ENCODE measurements at regions not wholly inside any gene's neighbourhood (a gene's known extent, or its start where the extent isn't known, plus 50 kb on each side); places are given as distances from the start of the nearest gene placed in this dataset.

DNA sequence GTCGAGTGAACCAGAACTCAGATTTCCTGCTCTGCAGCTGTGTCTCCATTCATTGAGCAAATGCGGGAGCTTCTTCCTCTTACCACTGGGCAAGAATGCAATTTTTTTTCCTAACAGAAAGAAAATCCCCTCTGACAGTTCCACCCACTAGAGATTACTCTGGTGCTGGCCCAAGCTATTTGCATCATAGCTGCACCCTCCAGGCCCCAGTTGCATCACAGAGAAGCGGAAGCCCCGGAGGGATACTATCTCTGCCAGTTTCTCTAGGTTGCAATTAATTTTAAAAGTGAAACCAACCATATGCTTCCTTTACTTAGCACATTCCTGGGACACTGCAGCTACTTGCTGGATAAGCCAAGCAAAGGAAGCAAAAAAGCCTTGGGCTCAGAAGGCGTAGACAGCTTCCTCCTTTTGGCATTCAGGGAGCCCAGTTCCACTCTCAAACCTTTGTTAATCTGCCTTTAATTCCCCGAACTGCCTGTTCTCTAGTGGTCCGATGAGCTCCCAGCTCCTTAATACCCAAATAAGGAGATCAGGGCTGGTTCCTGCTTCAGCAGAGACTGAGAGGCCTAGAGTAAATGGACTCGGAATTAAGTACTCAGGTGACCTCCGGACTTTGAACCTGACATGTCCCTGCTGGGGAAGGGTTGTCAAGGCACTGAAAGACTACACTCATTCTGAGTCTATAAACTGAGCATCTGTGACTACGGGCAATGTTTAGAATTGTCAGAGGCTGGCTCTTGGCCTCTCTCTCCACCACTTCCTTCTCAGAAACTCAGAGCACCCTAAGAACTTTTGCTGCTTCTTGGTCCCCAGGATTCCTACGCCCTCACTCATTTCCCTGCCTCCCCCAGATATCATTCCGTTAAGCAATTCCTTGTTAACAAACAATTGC lies 72.5 kb upstream of the TNFSF18 start (continued):
- TF ChIP-seq, protein P1, sequence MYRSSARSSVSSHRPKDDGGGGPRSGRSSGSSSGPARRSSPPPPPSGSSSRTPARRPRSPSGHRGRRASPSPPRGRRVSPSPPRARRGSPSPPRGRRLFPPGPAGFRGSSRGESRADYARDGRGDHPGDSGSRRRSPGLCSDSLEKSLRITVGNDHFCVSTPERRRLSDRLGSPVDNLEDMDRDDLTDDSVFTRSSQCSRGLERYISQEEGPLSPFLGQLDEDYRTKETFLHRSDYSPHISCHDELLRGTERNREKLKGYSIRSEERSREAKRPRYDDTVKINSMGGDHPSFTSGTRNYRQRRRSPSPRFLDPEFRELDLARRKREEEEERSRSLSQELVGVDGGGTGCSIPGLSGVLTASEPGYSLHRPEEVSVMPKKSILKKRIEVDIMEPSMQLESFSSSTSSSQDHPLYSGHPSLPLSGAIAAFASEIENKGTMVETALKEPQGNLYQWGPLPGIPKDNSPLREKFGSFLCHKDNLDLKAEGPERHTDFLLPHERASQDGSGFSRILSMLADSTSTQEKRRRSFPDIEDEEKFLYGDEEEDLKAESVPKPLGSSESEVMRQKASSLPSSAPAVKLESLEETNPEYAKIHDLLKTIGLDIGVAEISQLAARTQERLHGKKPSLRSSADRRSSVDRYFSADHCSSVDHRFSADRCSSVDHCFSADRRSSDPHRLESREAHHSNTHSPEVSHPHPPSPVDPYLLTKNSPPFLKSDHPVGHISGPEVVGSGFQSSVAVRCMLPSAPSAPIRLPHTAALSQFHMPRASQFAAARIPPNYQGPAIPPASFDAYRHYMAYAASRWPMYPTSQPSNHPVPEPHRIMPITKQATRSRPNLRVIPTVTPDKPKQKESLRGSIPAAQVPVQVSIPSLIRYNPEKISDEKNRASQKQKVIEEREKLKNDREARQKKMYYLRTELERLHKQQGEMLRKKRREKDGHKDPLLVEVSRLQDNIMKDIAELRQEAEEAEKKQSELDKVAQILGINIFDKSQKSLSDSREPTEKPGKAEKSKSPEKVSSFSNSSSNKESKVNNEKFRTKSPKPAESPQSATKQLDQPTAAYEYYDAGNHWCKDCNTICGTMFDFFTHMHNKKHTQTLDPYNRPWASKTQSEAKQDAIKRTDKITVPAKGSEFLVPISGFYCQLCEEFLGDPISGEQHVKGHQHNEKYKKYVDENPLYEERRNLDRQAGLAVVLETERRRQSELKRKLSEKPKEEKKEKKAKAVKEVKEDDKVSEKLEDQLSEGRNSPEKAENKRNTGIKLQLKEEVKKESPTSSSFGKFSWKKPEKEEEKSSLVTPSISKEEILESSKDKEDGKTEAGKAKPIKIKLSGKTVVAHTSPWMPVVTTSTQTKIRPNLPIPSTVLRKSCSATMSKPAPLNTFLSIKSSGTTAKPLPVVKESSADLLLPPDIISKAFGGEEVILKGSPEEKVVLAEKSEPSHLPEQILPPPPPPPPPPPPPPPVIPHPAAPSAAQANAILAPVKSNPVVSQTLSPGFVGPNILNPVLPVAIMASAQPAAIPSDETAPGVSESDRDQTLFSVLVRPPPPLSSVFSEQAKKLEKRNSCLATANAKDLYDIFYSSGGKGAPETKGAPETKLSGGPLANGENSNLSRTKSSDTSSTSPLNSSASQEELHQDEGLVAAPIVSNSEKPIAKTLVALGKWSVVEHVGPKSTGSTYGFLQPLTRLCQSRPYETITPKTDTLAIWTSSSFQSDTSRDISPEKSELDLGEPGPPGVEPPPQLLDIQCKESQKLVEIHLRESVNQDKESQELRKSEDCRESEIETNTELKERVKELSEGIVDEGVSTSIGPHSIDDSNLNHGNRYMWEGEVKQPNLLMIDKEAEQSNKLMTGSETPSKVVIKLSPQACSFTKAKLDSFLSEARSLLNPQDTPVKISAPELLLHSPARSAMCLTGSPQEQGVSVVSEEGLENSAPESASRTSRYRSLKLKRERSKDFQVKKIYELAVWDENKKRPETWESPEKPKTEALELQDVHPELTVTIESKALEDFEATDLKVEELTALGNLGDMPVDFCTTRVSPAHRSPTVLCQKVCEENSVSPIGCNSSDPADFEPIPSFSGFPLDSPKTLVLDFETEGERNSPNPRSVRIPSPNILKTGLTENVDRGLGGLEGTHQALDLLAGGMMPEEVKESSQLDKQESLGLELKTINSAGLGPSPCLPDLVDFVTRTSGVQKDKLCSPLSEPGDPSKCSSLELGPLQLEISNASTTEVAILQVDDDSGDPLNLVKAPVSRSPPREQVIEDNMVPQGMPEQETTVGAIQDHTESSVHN (IDR thresholded peaks at IDR 0.05; ENCODE audit: borderline replicate concordance in 1 of 2, low read depth in 1 of 2): 0 out of 4 replicates have a peak, but pooled peaks of 1 of the 2 experiments have one; percentile 18
- TF ChIP-seq ZNF644 (tag; IDR thresholded peaks at IDR 0.05; ENCODE audit: low read depth): no peak
- peak in 1 of 2 experiments; percentile 92; a peak in 3 of 4 replicates for TF ChIP-seq SRF (CRISPR knock-in tag; IDR thresholded peaks at IDR 0.05)
- no peak for TF ChIP-seq MBD2 (IDR thresholded peaks at IDR 0.05; ENCODE audit: borderline replicate concordance, low read depth)
- TF ChIP-seq GABPB1 (CRISPR knock-in tag; IDR thresholded peaks at IDR 0.05): no peak
- TF ChIP-seq YBX1 (IDR thresholded peaks at IDR 0.05): no peak
- TF ChIP-seq, protein P2, sequence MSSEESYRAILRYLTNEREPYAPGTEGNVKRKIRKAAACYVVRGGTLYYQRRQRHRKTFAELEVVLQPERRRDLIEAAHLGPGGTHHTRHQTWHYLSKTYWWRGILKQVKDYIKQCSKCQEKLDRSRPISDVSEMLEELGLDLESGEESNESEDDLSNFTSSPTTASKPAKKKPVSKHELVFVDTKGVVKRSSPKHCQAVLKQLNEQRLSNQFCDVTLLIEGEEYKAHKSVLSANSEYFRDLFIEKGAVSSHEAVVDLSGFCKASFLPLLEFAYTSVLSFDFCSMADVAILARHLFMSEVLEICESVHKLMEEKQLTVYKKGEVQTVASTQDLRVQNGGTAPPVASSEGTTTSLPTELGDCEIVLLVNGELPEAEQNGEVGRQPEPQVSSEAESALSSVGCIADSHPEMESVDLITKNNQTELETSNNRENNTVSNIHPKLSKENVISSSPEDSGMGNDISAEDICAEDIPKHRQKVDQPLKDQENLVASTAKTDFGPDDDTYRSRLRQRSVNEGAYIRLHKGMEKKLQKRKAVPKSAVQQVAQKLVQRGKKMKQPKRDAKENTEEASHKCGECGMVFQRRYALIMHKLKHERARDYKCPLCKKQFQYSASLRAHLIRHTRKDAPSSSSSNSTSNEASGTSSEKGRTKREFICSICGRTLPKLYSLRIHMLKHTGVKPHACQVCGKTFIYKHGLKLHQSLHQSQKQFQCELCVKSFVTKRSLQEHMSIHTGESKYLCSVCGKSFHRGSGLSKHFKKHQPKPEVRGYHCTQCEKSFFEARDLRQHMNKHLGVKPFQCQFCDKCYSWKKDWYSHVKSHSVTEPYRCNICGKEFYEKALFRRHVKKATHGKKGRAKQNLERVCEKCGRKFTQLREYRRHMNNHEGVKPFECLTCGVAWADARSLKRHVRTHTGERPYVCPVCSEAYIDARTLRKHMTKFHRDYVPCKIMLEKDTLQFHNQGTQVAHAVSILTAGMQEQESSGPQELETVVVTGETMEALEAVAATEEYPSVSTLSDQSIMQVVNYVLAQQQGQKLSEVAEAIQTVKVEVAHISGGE (CRISPR knock-in tag; IDR thresholded peaks at IDR 0.05): 0 out of 6 replicates have a peak, but pooled peaks of 1 of the 3 experiments have one; percentile 39
- TF ChIP-seq MXI1 (IDR thresholded peaks at IDR 0.05; ENCODE audit: low read depth, low read length): no peak
- TF ChIP-seq, protein P3, sequence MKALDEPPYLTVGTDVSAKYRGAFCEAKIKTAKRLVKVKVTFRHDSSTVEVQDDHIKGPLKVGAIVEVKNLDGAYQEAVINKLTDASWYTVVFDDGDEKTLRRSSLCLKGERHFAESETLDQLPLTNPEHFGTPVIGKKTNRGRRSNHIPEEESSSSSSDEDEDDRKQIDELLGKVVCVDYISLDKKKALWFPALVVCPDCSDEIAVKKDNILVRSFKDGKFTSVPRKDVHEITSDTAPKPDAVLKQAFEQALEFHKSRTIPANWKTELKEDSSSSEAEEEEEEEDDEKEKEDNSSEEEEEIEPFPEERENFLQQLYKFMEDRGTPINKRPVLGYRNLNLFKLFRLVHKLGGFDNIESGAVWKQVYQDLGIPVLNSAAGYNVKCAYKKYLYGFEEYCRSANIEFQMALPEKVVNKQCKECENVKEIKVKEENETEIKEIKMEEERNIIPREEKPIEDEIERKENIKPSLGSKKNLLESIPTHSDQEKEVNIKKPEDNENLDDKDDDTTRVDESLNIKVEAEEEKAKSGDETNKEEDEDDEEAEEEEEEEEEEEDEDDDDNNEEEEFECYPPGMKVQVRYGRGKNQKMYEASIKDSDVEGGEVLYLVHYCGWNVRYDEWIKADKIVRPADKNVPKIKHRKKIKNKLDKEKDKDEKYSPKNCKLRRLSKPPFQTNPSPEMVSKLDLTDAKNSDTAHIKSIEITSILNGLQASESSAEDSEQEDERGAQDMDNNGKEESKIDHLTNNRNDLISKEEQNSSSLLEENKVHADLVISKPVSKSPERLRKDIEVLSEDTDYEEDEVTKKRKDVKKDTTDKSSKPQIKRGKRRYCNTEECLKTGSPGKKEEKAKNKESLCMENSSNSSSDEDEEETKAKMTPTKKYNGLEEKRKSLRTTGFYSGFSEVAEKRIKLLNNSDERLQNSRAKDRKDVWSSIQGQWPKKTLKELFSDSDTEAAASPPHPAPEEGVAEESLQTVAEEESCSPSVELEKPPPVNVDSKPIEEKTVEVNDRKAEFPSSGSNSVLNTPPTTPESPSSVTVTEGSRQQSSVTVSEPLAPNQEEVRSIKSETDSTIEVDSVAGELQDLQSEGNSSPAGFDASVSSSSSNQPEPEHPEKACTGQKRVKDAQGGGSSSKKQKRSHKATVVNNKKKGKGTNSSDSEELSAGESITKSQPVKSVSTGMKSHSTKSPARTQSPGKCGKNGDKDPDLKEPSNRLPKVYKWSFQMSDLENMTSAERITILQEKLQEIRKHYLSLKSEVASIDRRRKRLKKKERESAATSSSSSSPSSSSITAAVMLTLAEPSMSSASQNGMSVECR (CRISPR knock-in tag; IDR thresholded peaks at IDR 0.05): no peak

All from K562 (cell line).